AG04449 (cell line): ENCODE measurements at regions not wholly inside any gene's neighbourhood (a gene's known extent, or its start where the extent isn't known, plus 50 kb on each side); places are given as distances from the start of the nearest gene placed in this dataset.

Source experiments
- CTCF ChIA-PET: fragments of 350-600 bp; formaldehyde crosslinking; extraction: SDS; loops from one replicate; lab custom pipeline; 2021; ENCODE audit warnings: antibody characterized with exemption; lab: Yijun Ruan, JAX
- POLR2A ChIA-PET: fragments of 400-600, 350-600 bp; formaldehyde crosslinking; extraction: SDS; loops from one replicate; lab custom pipeline; 2020; ENCODE audit warnings: antibody characterized with exemption, inconsistent platforms; lab: Yijun Ruan, JAX
- DNase-seq: peaks from one replicate; pipeline ENCODE4 v3.0.0-alpha.2; 2010; ENCODE audit warnings: low read depth, low spot score
- H3K4me3 ChIP-seq: 2 replicates; pipeline ENCODE4 v1.5.1; 2011; ENCODE audit warnings: low read depth, mild to moderate bottlenecking, control low read depth, low read length
- CTCF ChIP-seq: IDR thresholded peaks from one replicate; pipeline ENCODE4 v1.5.1; 2011; ENCODE audit warnings: mild to moderate bottlenecking, moderate library complexity, low read length, control low read depth, inconsistent platforms; ENCODE audit not compliant: insufficient read depth; ENCODE audit errors: missing control alignments

- ChIA-PET CTCF (interaction anchor here (1.2 kb wide), 1 partner anchor 12 kb away, joined by 3 read pairs; no protein-coding TSS in a partner anchor), POLR2A (interaction anchor here (0.6 kb wide), 2 partner anchors 74 to 1297 kb away, joined by 3 read pairs; no protein-coding TSS in a partner anchor)
- H3K4me3 ChIP-seq, result no peak overlapping the region
- DNase-seq, result no peak
- TF ChIP-seq CTCF, result no peak
Measured at GRCh38 chr3:191070762-191071403, 128.2 kb upstream of the OSTN start.

GRCh38 chr3:191070201-191070600 lies 128.8 kb upstream of the OSTN start:
- no peak overlapping the region for H3K4me3 ChIP-seq
- TF ChIP-seq CTCF, result no peak
- CTCF ChIA-PET, result interaction anchor here (1.2 kb wide), 1 partner anchor 11 kb away, joined by 3 read pairs; no protein-coding TSS in a partner anchor
- peak; percentile 64 for DNase-seq
- POLR2A ChIA-PET, result interaction anchor here (0.6 kb wide), 2 partner anchors 74 to 1296 kb away, joined by 3 read pairs; no protein-coding TSS in a partner anchor

- ChIA-PET POLR2A (no interaction called here), CTCF (interaction anchor here (1.5 to 1.9 kb wide), 2 partner anchors 10 to 18 kb away, joined by 3 to 5 read pairs; no protein-coding TSS in a partner anchor)
- no peak for DNase-seq
- H3K4me3 ChIP-seq, result no peak overlapping the region
- TF ChIP-seq CTCF, result no peak
Measured at GRCh38 chr3:191068946-191069813, 129.9 kb upstream of the OSTN start.

DNA sequence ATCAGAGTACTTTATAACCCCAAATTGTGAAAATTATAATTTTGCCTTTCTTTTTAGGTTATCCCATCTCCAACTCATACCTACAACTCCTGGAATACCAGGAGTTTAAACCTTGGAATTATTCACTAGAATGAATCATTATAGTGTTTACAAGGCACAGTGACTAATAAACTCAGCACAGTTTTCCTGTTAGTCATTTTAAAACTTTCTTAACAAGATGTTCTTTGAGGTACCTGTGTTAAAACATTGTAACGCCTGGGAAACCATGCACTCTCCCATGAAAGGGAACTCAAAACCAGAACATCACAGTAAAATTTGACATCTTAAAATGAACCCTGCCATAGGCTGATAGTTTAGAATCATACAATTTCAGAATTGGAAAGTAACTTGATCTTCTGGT lies 132.4 kb upstream of the OSTN start:
- DNase-seq, result no peak

GRCh38 chr3:191065181-191065805 lies 133.7 kb upstream of the OSTN start:
- no peak for TF ChIP-seq CTCF
- no peak overlapping the region for H3K4me3 ChIP-seq
- DNase-seq, result no peak
- ChIA-PET CTCF (interaction anchor here (1.0 to 1.2 kb wide), 2 partner anchors 14 to 15 kb away, joined by 4 read pairs; no protein-coding TSS in a partner anchor), POLR2A (no interaction called here)

More for the DNA sequence above, 132.4 kb upstream of the OSTN start:
- TF ChIP-seq CTCF, result no peak
- no peak overlapping the region for H3K4me3 ChIP-seq
- CTCF ChIA-PET, result interaction anchor here (1.2 kb wide), 1 partner anchor 15 kb away, joined by 4 read pairs; no protein-coding TSS in a partner anchor
- POLR2A ChIA-PET, result no interaction called here
